Naive thymus-derived CD4-positive, alpha-beta T cell (primary cell): ENCODE measurements at regions not wholly inside any gene's neighbourhood (a gene's known extent, or its start where the extent isn't known, plus 50 kb on each side); places are given as distances from the start of the nearest gene placed in this dataset.

Experiments
- ATAC-seq: fragments of 150-1000 bp; cut with Tn5 transposase; 2 replicates; pipeline ENCODE4 v1.10.0; 2021; ENCODE audit warnings: mild to moderate bottlenecking, moderate library complexity
- CTCF ChIA-PET: fragments of 350-600 bp; sonication (Branson Sonifier 250); formaldehyde crosslinking; loops from one replicate; lab custom pipeline; 2021; ENCODE audit warnings: antibody characterized with exemption; lab: Charles Lee
- POLR2A ChIA-PET: fragments of 350-600 bp; sonication (Branson Sonifier 250); formaldehyde crosslinking; loops from one replicate; lab custom pipeline; 2021; ENCODE audit warnings: antibody characterized with exemption, inconsistent platforms; lab: Charles Lee
- DNase-seq, 9 donors: peaks; one replicate each; pipeline versions ENCODE4 v3.0.0 to v3.0.0-alpha.2; 2020 to 2022; ENCODE audit warnings: mixed read lengths in 1 of 9
- H3K27ac ChIP-seq: one replicate; pipeline ENCODE4 v1.7.0; 2013; ENCODE audit warnings: mild to moderate bottlenecking, low read depth, low read length, moderate library complexity
- H3K27me3 ChIP-seq, 2 donors: one replicate each; pipeline ENCODE4 v1.7.0; 2013; ENCODE audit warnings: low read length in 2 of 2, mild to moderate bottlenecking in 2 of 2, moderate library complexity in 2 of 2; ENCODE audit not compliant: control insufficient read depth in 2 of 2, insufficient read depth in 2 of 2
- H3K36me3 ChIP-seq, 3 experiments: 1 replicate in 2 of 3; 2 replicates in 1 of 3; pipeline ENCODE4 v1.7.0; 2013; ENCODE audit warnings: low read length in 3 of 3, mild to moderate bottlenecking in 3 of 3, moderate library complexity in 1 of 3; ENCODE audit not compliant: insufficient read depth in 3 of 3, control insufficient read depth in 2 of 3
- H3K4me1 ChIP-seq, 2 donors: one replicate each; pipeline ENCODE4 v1.7.0; 2013; ENCODE audit warnings: low read length in 2 of 2, mild to moderate bottlenecking in 2 of 2, moderate library complexity in 1 of 2; ENCODE audit not compliant: control insufficient read depth in 2 of 2, insufficient read depth in 2 of 2
- H3K4me3 ChIP-seq: 2 replicates; pipeline ENCODE4 v1.7.0; 2013; ENCODE audit warnings: mild to moderate bottlenecking, low read length
- H3K9me3 ChIP-seq, 3 experiments: 1 replicate in 2 of 3; 2 replicates in 1 of 3; pipeline ENCODE4 v1.7.0; 2013; ENCODE audit warnings: low read length in 3 of 3; ENCODE audit not compliant: control insufficient read depth in 2 of 3
- H3K27ac Mint-ChIP-seq, 9 donors: one replicate each; pipeline ENCODE4 v1.8.0; 2020 to 2022; ENCODE audit warnings: mixed read lengths in 9 of 9, mild to moderate bottlenecking in 8 of 9, moderate library complexity in 5 of 9, inconsistent platforms in 2 of 9
- H3K27me3 Mint-ChIP-seq, 5 donors: one replicate each; pipeline ENCODE4 v1.8.0; 2021 to 2022; ENCODE audit warnings: mixed read lengths in 5 of 5, mild to moderate bottlenecking in 1 of 5
- H3K36me3 Mint-ChIP-seq, 5 donors: one replicate each; pipeline ENCODE4 v1.8.0; 2020 to 2022; ENCODE audit warnings: mixed read lengths in 5 of 5, mild to moderate bottlenecking in 3 of 5, inconsistent platforms in 1 of 5
- H3K4me1 Mint-ChIP-seq, 7 donors: one replicate each; pipeline ENCODE4 v1.8.0; 2020 to 2022; ENCODE audit warnings: mixed read lengths in 7 of 7, mild to moderate bottlenecking in 3 of 7, inconsistent platforms in 1 of 7
- H3K4me3 Mint-ChIP-seq, 10 donors: one replicate each; pipeline ENCODE4 v1.8.0; 2020 to 2022; ENCODE audit warnings: mild to moderate bottlenecking in 10 of 10, mixed read lengths in 10 of 10, moderate library complexity in 6 of 10, inconsistent platforms in 2 of 10
- H3K9me3 Mint-ChIP-seq, 11 donors: one replicate each; pipeline ENCODE4 v1.8.0; 2020 to 2022; ENCODE audit warnings: mixed read lengths in 11 of 11, mild to moderate bottlenecking in 4 of 11, inconsistent platforms in 1 of 11, moderate library complexity in 1 of 11
- intact Hi-C, 2 donors: fragments of 100-400 bp; cut with micrococcal nuclease; formaldehyde crosslinking; loops; one replicate each; pipeline ENCODE4 v1.15.1; 2023

DNA sequence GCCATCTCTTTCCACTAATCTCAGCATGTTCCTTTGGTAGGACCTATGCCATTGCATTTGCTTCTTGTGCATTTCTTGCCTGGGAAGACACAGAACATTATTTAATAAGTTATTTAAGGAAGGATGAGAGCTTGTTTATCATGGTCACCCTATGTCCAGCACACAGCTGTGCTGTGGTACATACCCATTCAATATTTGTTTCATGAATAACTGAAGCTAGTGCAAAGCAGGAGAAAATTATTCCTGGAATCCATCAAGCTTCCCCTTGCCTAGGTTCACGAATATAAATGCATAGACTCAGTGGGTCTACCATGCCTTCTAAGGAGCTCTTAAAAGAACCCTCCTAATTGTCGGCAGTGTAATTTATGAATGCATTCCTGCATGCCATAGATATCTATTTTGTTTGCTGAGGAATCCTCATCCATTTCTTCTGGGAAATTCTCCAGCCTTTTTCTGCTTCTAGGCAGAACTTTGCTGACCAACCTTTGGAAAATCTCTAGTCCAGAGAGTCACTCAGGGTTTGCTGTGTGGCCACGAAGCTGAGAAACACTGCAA, 599.8 kb upstream of the TMEM132C start:
- DNase-seq (no peak), ATAC-seq (no peak)
- Mint-ChIP-seq H3K9me3 (peaks cover 0 to 10% (median 0%) of the 10 kb centered on the region in 11 donors), H3K4me3 (no peak overlapping the region), H3K27me3 (peaks cover 0 to 7% (median 0%) of the 10 kb centered on the region in 5 donors), H3K4me1 (no peaks in the 10 kb centered on the region), H3K27ac (no peak overlapping the region), H3K36me3 (no peaks in the 10 kb centered on the region)
- ChIA-PET POLR2A (no interaction called here), CTCF (no interaction called here)
- no peaks in the 10 kb centered on the region for H3K27me3 ChIP-seq
- H3K9me3 ChIP-seq = no peaks in the 10 kb centered on the region
- intact Hi-C loops = no loop called here
- H3K27ac ChIP-seq = no peak overlapping the region
- H3K4me3 ChIP-seq = no peak overlapping the region
- no peaks in the 10 kb centered on the region for H3K36me3 ChIP-seq
- H3K4me1 ChIP-seq = no peaks in the 10 kb centered on the region

DNA sequence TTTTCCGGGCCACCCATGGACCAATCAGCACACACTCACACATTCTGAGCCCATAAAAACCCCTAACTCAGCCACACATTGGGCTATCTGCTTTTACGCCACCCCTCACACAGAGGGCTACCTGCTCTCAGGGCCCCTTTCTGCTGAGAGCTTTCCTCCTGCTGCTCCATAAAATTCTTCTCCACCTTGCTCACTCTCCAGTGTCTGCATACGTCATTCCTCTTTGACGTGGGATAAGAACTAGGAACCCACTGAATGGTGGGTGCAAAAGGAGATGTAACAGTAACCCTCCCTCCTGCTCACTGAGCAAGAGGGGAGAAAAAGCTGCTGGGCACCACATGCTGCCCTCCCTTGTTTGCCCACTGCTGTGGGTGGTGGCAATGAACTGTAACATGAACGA, 596.7 kb upstream of the TMEM132C start:
- Mint-ChIP-seq H3K27ac (no peak overlapping the region), H3K4me3 (no peak overlapping the region), H3K27me3 (peaks cover 0 to under 1% (median 0%) of the 10 kb centered on the region in 5 donors), H3K9me3 (peaks cover 0 to 4% (median 0%) of the 10 kb centered on the region in 11 donors), H3K4me1 (no peaks in the 10 kb centered on the region), H3K36me3 (no peaks in the 10 kb centered on the region)
- ChIA-PET CTCF (no interaction called here), POLR2A (no interaction called here)
- no peak for ATAC-seq
- no peaks in the 10 kb centered on the region for H3K9me3 ChIP-seq
- no peaks in the 10 kb centered on the region for H3K27me3 ChIP-seq
- no peak overlapping the region for H3K4me3 ChIP-seq
- intact Hi-C loops = no loop called here
- no peaks in the 10 kb centered on the region for H3K4me1 ChIP-seq
- no peak for DNase-seq
- no peaks in the 10 kb centered on the region for H3K36me3 ChIP-seq
- H3K27ac ChIP-seq = no peak overlapping the region

DNA sequence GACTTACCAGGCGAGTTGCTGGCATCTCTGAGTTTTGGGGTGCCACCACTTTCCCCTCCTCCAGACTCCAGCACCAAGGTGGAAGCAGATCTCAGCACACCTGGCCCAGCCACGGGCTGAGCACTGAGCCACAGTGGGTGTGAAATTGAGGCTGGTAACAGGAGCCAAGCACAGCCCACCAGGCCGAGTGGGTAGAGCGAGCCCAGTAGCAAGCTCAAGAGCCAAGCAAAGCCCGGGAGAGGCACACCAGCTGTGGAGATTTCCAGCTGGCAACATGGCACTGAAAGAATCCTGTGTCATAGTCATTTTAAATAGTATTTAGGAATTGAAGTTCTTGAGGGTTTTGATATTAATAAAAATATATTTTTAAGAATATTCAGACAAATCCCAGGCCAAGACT, 596.2 kb upstream of the TMEM132C start:
- ChIA-PET CTCF (no interaction called here), POLR2A (no interaction called here)
- Histone ChIP-seq H3K27me3 (no peaks in the 10 kb centered on the region), H3K36me3 (no peaks in the 10 kb centered on the region), H3K9me3 (no peaks in the 10 kb centered on the region), H3K27ac (no peak overlapping the region), H3K4me3 (no peak overlapping the region), H3K4me1 (no peaks in the 10 kb centered on the region)
- no peak overlapping the region for H3K4me3 Mint-ChIP-seq
- H3K9me3 Mint-ChIP-seq = peaks cover 0 to 4% (median 0%) of the 10 kb centered on the region in 11 donors
- no peaks in the 10 kb centered on the region for H3K36me3 Mint-ChIP-seq
- H3K27ac Mint-ChIP-seq = no peak overlapping the region
- peaks cover 0 to 5% (median 0%) of the 10 kb centered on the region in 5 donors for H3K27me3 Mint-ChIP-seq
- H3K4me1 Mint-ChIP-seq = no peaks in the 10 kb centered on the region
- intact Hi-C loops = no loop called here
- no peak for ATAC-seq
- no peak for DNase-seq

DNA sequence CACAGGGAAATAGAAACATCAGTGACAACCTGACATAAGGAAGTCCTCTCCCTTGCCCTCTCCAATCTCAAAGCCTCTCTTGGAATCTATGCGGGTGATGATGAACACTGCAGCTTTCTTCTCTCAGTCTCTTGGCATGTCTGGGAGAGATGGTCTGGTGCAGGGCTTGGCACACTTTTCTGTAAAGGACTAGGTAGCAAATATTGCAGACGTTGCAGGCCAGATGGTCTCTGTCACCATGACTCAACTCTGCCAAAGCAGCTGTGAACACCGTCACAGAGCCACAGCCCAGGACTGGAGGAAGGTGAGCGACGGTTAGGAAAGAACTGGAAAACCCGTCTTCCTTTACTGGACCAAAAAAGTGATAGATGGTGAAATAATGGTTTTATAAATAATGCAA, 591.0 kb upstream of the TMEM132C start:
- no peaks in the 10 kb centered on the region for H3K36me3 ChIP-seq
- intact Hi-C loops = no loop called here

DNA sequence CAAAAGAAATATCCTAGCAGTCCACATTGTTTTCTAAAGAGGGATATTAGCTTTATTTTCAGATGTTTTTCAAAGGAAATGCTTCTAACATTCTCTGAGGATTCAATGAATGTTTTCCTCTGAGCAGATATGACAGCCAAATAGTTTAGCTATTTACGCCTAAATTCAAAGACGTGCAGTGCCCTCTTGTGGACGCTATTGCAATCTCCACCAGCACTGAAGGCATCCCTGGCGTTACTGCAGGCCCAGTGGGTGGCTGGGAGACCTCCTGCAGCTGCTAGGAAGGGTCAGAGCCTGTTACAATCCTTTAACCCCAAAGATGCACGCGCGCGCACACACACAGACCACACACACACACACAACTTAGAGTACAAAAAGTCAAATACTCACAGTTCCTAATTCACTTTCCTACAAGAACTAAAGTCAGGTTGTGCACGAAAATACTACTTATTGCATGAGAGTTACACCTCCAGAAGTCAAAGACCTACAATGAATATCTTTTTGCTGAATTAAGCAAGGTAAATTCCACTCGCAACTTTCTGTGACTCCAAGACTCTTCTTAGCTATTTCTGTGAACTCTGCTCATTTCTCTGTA, 589.3 kb upstream of the TMEM132C start:
- Mint-ChIP-seq H3K27me3 (peaks cover 0 to 7% (median 0%) of the 10 kb centered on the region in 5 donors), H3K36me3 (no peaks in the 10 kb centered on the region), H3K4me3 (no peak overlapping the region), H3K27ac (no peak overlapping the region), H3K9me3 (peaks cover 0 to 2% (median 0%) of the 10 kb centered on the region in 11 donors), H3K4me1 (no peaks in the 10 kb centered on the region)
- POLR2A ChIA-PET = no interaction called here
- H3K4me1 ChIP-seq = no peaks in the 10 kb centered on the region
- no peaks in the 10 kb centered on the region for H3K27me3 ChIP-seq
- no peaks in the 10 kb centered on the region for H3K36me3 ChIP-seq
- H3K4me3 ChIP-seq = no peak overlapping the region
- DNase-seq (peak in 6 of 9 donors; percentile 2 to 49 (median 7)), ATAC-seq (no peak)
- CTCF ChIA-PET = interaction anchor here (1.0 to 2.1 kb wide), 3 partner anchors 10 to 569 kb away, joined by 3 to 14 read pairs (median 4); no protein-coding TSS in a partner anchor
- H3K9me3 ChIP-seq = no peaks in the 10 kb centered on the region
- H3K27ac ChIP-seq = no peak overlapping the region
- intact Hi-C loops = loop anchor here in 1 of 2 donors (1.0 kb wide), 3 partner anchors 192 to 395 kb away; no protein-coding TSS in a partner anchor

More for the DNA sequence above, 591.0 kb upstream of the TMEM132C start:
- Mint-ChIP-seq H3K27ac (no peak overlapping the region), H3K4me3 (no peak overlapping the region), H3K4me1 (no peaks in the 10 kb centered on the region), H3K9me3 (peaks cover 0 to 2% (median 0%) of the 10 kb centered on the region in 11 donors), H3K36me3 (no peaks in the 10 kb centered on the region), H3K27me3 (peaks cover 0 to 7% (median 0%) of the 10 kb centered on the region in 5 donors)
- Histone ChIP-seq H3K27me3 (no peaks in the 10 kb centered on the region), H3K4me3 (no peak overlapping the region), H3K27ac (no peak overlapping the region), H3K4me1 (no peaks in the 10 kb centered on the region), H3K9me3 (no peaks in the 10 kb centered on the region)
- POLR2A ChIA-PET = no interaction called here
- CTCF ChIA-PET = no interaction called here
- DNase-seq (no peak), ATAC-seq (no peak)

DNA sequence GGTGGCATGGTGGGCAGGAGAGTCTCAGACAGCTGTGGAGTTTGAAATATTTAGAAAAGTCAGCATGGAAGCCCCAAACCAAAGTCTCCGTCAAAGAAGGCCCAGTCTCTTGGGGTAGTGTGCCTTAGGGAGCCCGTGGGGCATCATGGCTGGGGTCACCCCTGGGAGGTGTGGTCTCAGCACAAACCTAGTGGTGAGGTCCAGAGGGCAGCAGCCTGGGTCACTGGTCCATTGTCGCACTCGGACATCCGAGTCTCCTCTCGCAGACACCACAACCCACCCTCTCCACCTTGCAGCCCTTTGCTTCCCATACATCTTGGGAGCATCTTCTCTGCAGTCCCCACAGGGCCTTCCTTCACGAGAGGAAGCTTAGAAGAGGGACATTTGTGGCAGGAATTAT, 588.0 kb upstream of the TMEM132C start:
- no peak overlapping the region for H3K4me3 ChIP-seq
- CTCF ChIA-PET = interaction anchor here (0.7 to 2.1 kb wide), 2 partner anchors 446 to 570 kb away, joined by 4 to 14 read pairs; no protein-coding TSS in a partner anchor
- Mint-ChIP-seq H3K9me3 (peaks cover 0 to 2% (median 0%) of the 10 kb centered on the region in 11 donors), H3K4me1 (no peaks in the 10 kb centered on the region), H3K27ac (no peak overlapping the region), H3K36me3 (no peaks in the 10 kb centered on the region), H3K4me3 (no peak overlapping the region), H3K27me3 (peaks cover 0 to 8% (median 0%) of the 10 kb centered on the region in 5 donors)
- ATAC-seq = no peak
- H3K9me3 ChIP-seq = no peaks in the 10 kb centered on the region
- H3K4me1 ChIP-seq = no peaks in the 10 kb centered on the region
- H3K27ac ChIP-seq = no peak overlapping the region
- no peaks in the 10 kb centered on the region for H3K36me3 ChIP-seq
- POLR2A ChIA-PET = no interaction called here
- H3K27me3 ChIP-seq = no peaks in the 10 kb centered on the region
- DNase-seq = no peak
- intact Hi-C loops = no loop called here

DNA sequence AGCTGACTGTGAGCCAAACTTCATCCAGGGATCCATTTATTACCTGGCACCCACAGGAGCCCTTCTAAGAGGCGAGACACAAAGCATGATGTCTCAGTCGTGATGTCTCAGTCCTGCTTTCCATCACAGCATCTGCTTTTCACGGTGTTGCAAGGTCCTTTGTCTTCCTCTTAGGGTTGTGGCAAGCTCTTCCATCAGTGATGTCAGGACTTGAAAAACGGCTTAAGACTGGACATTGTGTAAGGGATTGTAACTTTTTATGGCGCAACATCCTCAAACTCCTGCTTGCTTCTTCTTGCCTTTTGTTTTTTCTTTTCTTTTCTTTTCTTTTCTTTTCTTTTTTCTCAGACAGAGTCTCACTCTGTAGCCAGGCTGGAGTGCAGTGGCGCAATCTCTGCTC, 586.5 kb upstream of the TMEM132C start:
- H3K9me3 ChIP-seq = no peaks in the 10 kb centered on the region
- DNase-seq (no peak), ATAC-seq (no peak)
- H3K4me1 Mint-ChIP-seq = no peaks in the 10 kb centered on the region
- no peaks in the 10 kb centered on the region for H3K36me3 Mint-ChIP-seq
- ChIA-PET POLR2A (no interaction called here), CTCF (no interaction called here)
- H3K36me3 ChIP-seq = no peaks in the 10 kb centered on the region
- intact Hi-C loops = no loop called here
- peaks cover 0 to 2% (median 0%) of the 10 kb centered on the region in 11 donors for H3K9me3 Mint-ChIP-seq
- H3K4me3 ChIP-seq = no peak overlapping the region
- H3K4me3 Mint-ChIP-seq = no peak overlapping the region
- no peaks in the 10 kb centered on the region for H3K4me1 ChIP-seq
- no peak overlapping the region for H3K27ac Mint-ChIP-seq
- H3K27me3 ChIP-seq = no peaks in the 10 kb centered on the region
- H3K27me3 Mint-ChIP-seq = peaks cover 0 to 12% (median 0%) of the 10 kb centered on the region in 5 donors
- no peak overlapping the region for H3K27ac ChIP-seq
